Stomach (tissue), 4 donors: ENCODE measurements at regions not wholly inside any gene's neighbourhood (a gene's known extent, or its start where the extent isn't known, plus 50 kb on each side); places are given as distances from the start of the nearest gene placed in this dataset.

Source experiments
- CTCF ChIP-seq, 7 experiments: fragments of 450-650 bp in 4 of 7; fragments of 200-600 bp in 3 of 7; sonication (generic) in 3 of 7; IDR thresholded peaks; one replicate each; pipeline ENCODE4 v1.5.1; 2016 to 2019; ENCODE audit warnings: antibody characterized with exemption in 7 of 7, control low read depth in 2 of 7, mild to moderate bottlenecking in 1 of 7
- EP300 ChIP-seq: sonication (generic); formaldehyde crosslinking; IDR thresholded peaks from one replicate; pipeline ENCODE4 v1.6.1; 2017; ENCODE audit warnings: antibody characterized with exemption
- POLR2A ChIP-seq, 4 donors: fragments of 450-650 bp; IDR thresholded peaks; one replicate each; pipeline ENCODE4 v1.6.1; 2016; ENCODE audit warnings: antibody characterized with exemption in 4 of 4, control low read depth in 2 of 4, mild to moderate bottlenecking in 1 of 4, moderate library complexity in 1 of 4

DNA sequence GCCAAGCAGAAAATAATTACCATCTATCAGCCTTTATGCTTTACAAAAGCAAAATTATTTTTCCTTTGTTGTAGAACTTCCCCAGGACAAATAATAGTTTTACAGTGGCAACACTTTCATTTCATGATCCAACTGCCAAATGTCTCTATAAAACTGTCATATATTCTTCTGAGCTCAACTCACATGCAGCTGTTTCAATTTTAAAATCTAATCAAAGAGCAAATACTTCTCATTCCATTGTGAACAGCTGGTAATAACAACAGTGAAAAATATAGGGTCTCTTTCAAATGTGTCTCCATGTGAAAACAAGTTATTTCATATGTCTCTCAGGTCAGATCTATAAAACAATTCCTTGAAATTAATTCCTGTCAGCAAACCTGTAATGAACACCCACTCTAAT lies 270.6 kb upstream of the SLC7A11 start:
- no peak for TF ChIP-seq CTCF (IDR thresholded peaks at IDR 0.05)
- TF ChIP-seq POLR2A (IDR thresholded peaks at IDR 0.05): no peak
- TF ChIP-seq EP300: no peak
